OCI-LY7 (cell line): ENCODE measurements at regions not wholly inside any gene's neighbourhood (a gene's known extent, or its start where the extent isn't known, plus 50 kb on each side); places are given as distances from the start of the nearest gene placed in this dataset.

Experiments used
- CTCF ChIP-seq: fragments of 200-600 bp; sonication (generic); conservative IDR thresholded peaks from 2 replicates; pipeline ENCODE4 v1.5.1; 2014; ENCODE audit warnings: mild to moderate bottlenecking, antibody characterized with exemption, low read length, moderate library complexity, mixed read lengths
- EZH2phosphoT487 ChIP-seq: fragments of 200-600 bp; sonication (generic); IDR thresholded peaks from 2 replicates; pipeline ENCODE4 v1.6.1; 2018; ENCODE audit warnings: low read depth, borderline replicate concordance, mild to moderate bottlenecking, mixed run types, antibody characterized with exemption, low read length, moderate library complexity, mixed read lengths

GRCh38 chr5:172564883-172565282, 76.2 kb upstream of the NEURL1B start:
- TF ChIP-seq CTCF (no peak), EZH2phosphoT487 (no peak)
